Adrenal gland (tissue), 5 donors: ENCODE measurements at regions not wholly inside any gene's neighbourhood (a gene's known extent, or its start where the extent isn't known, plus 50 kb on each side); places are given as distances from the start of the nearest gene placed in this dataset.

ENCODE experiments used
- POLR2A ChIP-seq, 2 donors: fragments of 450-650 bp; IDR thresholded peaks; one replicate each; pipeline ENCODE4 v1.6.1; 2017; ENCODE audit warnings: antibody characterized with exemption in 2 of 2, mild to moderate bottlenecking in 2 of 2, moderate library complexity in 1 of 2
- TF ChIP-seq, protein P1 (sequence below), 6 experiments: fragments of 450-650 bp in 4 of 6; fragments of 200-600 bp in 2 of 6; sonication (generic) in 1 of 6; IDR thresholded peaks; 1 replicate in 5 of 6; 2 replicates in 1 of 6; pipeline versions ENCODE4 v1.5.1 to v1.8.0; 2016 to 2021; ENCODE audit warnings: antibody characterized with exemption in 6 of 6, mild to moderate bottlenecking in 2 of 6, moderate library complexity in 1 of 6
- donor health status: DM: no; HTN: no; CAD: no.

DNA sequence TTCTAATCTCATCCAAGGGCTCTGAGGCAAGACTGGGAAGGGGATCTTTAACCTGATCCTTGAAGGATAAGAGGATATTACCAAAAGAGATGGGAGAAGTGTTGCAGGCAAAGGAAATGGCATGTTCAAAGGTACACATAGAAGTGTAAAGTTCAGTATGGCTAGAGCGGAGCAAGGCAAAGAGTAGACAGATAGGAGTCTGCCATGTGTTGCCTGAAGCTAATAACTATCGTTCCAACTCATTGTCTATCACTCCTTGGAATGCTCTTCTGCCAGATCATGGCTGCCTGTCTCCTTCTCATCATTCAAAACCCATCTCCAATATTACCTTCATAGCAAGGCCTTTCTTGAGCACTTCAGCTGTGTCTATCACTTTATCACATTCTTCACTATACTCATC is 55.2 kb upstream of the IL1RAPL2 start:
- TF ChIP-seq, protein P1, sequence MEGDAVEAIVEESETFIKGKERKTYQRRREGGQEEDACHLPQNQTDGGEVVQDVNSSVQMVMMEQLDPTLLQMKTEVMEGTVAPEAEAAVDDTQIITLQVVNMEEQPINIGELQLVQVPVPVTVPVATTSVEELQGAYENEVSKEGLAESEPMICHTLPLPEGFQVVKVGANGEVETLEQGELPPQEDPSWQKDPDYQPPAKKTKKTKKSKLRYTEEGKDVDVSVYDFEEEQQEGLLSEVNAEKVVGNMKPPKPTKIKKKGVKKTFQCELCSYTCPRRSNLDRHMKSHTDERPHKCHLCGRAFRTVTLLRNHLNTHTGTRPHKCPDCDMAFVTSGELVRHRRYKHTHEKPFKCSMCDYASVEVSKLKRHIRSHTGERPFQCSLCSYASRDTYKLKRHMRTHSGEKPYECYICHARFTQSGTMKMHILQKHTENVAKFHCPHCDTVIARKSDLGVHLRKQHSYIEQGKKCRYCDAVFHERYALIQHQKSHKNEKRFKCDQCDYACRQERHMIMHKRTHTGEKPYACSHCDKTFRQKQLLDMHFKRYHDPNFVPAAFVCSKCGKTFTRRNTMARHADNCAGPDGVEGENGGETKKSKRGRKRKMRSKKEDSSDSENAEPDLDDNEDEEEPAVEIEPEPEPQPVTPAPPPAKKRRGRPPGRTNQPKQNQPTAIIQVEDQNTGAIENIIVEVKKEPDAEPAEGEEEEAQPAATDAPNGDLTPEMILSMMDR (IDR thresholded peaks at IDR 0.05): no peak
- no peak for TF ChIP-seq POLR2A (IDR thresholded peaks at IDR 0.05)
